B cell (primary cell): ENCODE measurements at regions not wholly inside any gene's neighbourhood (a gene's known extent, or its start where the extent isn't known, plus 50 kb on each side); places are given as distances from the start of the nearest gene placed in this dataset.

Experiments
- ATAC-seq: fragments of 200-7000 bp; cut with Tn5 transposase; one replicate; pipeline ENCODE4 v1.10.0; 2021; ENCODE audit warnings: low read depth, mild to moderate bottlenecking, moderate number of reproducible peaks, moderate library complexity
- CTCF ChIA-PET: fragments of 350-600 bp; sonication (Branson Sonifier 250); formaldehyde crosslinking; loops from one replicate; lab custom pipeline; 2021; ENCODE audit warnings: antibody characterized with exemption, inconsistent platforms; lab: Charles Lee
- POLR2A ChIA-PET: fragments of 350-600 bp; sonication (Branson Sonifier 250); formaldehyde crosslinking; loops from one replicate; lab custom pipeline; 2021; ENCODE audit warnings: antibody characterized with exemption; lab: Charles Lee
- DNase-seq: peaks from one replicate; pipeline ENCODE4 v3.0.0; 2013
- H2AFZ ChIP-seq: 2 replicates; pipeline ENCODE4 v1.6.1; 2012; ENCODE audit warnings: mild to moderate bottlenecking, low read depth, low read length; ENCODE audit not compliant: insufficient read depth, poor library complexity, severe bottlenecking
- H3K27ac ChIP-seq, 2 donors: 1 replicate in 1 of 2; 2 replicates in 1 of 2; pipeline ENCODE4 v1.5.1; 2012 to 2013; ENCODE audit warnings: low read length in 2 of 2, mild to moderate bottlenecking in 2 of 2, moderate library complexity in 1 of 2
- H3K27me3 ChIP-seq, 4 experiments: fragments of 200-600 bp in 1 of 4; sonication (generic) in 1 of 4; replicated peaks in 1 of 4; 1 replicate in 2 of 4; 2 replicates in 2 of 4; pipeline versions ENCODE4 v1.6.1 to v1.7.0; 2013 to 2016; ENCODE audit warnings: low read length in 3 of 4, mild to moderate bottlenecking in 2 of 4, mixed read lengths in 1 of 4, moderate library complexity in 1 of 4; ENCODE audit not compliant: insufficient read depth in 4 of 4, control insufficient read depth in 3 of 4; ENCODE audit errors: control extremely low read depth in 1 of 4
- H3K36me3 ChIP-seq, 2 experiments: replicated peaks in 1 of 2; 1 replicate in 1 of 2; 2 replicates in 1 of 2; pipeline versions ENCODE4 v1.6.1 to v1.7.1; 2013; ENCODE audit warnings: low read length in 1 of 2; ENCODE audit not compliant: insufficient read depth in 2 of 2, control insufficient read depth in 1 of 2; ENCODE audit errors: control extremely low read depth in 1 of 2, extremely low read depth in 1 of 2
- H3K4me1 ChIP-seq, 2 donors: fragments of 200-600 bp in 1 of 2; sonication (generic) in 1 of 2; 1 replicate in 1 of 2; 2 replicates in 1 of 2; pipeline versions ENCODE4 v1.5.1 to v1.6.1; 2013 to 2017; ENCODE audit warnings: low read length in 2 of 2; ENCODE audit not compliant: control insufficient read depth in 2 of 2, insufficient read depth in 2 of 2
- H3K4me2 ChIP-seq: replicated peaks from 2 replicates; pipeline ENCODE3; 2012; ENCODE audit warnings: mild to moderate bottlenecking, low read depth, low read length; ENCODE audit not compliant: poor library complexity, severe bottlenecking
- H3K4me3 ChIP-seq, 5 experiments: fragments of 200-600 bp in 1 of 5; sonication (generic) in 1 of 5; 1 replicate in 3 of 5; 2 replicates in 2 of 5; pipeline versions ENCODE4 v1.5.1 to v1.7.0; 2011 to 2016; ENCODE audit warnings: low read length in 4 of 5, mild to moderate bottlenecking in 4 of 5, low read depth in 2 of 5, control low read depth in 1 of 5, moderate library complexity in 1 of 5; ENCODE audit not compliant: insufficient read depth in 1 of 5; ENCODE audit errors: control extremely low read depth in 1 of 5, extremely low read depth in 1 of 5
- H3K79me2 ChIP-seq: fragments of 200-600 bp; sonication (generic); one replicate; pipeline ENCODE4 v1.6.0; 2016; ENCODE audit warnings: low read length; ENCODE audit not compliant: control insufficient read depth, insufficient read depth
- H3K9ac ChIP-seq: fragments of 200-600 bp; sonication (generic); 2 replicates; pipeline ENCODE4 v1.6.1; 2017; ENCODE audit warnings: mild to moderate bottlenecking, low read length, moderate library complexity
- H3K9me3 ChIP-seq, 3 donors: one replicate each; pipeline versions ENCODE4 v1.6.1 to v1.7.1; 2013; ENCODE audit warnings: low read length in 2 of 3; ENCODE audit not compliant: control insufficient read depth in 2 of 3, insufficient read depth in 1 of 3; ENCODE audit errors: control extremely low read depth in 1 of 3
- H4K20me1 ChIP-seq: 2 replicates; pipeline ENCODE4 v1.6.0; 2012; ENCODE audit warnings: mild to moderate bottlenecking, low read length; ENCODE audit not compliant: insufficient read depth, control insufficient read depth, poor library complexity, severe bottlenecking
- H3K27ac Mint-ChIP-seq: one replicate; pipeline ENCODE4 v1.8.0; 2021; ENCODE audit warnings: mixed read lengths
- H3K27me3 Mint-ChIP-seq: one replicate; pipeline ENCODE4 v1.8.0; 2021; ENCODE audit warnings: mixed read lengths
- H3K4me1 Mint-ChIP-seq: one replicate; pipeline ENCODE4 v1.8.0; 2021; ENCODE audit warnings: mixed read lengths
- H3K4me3 Mint-ChIP-seq: one replicate; pipeline ENCODE4 v1.8.0; 2021; ENCODE audit warnings: mixed read lengths
- H3K9me3 Mint-ChIP-seq: one replicate; pipeline ENCODE4 v1.8.0; 2022; ENCODE audit warnings: mixed read lengths; ENCODE audit not compliant: insufficient read depth
- EZH2 ChIP-seq: IDR thresholded peaks from 2 replicates; pipeline ENCODE4 v1.6.1; 2012; ENCODE audit warnings: borderline replicate concordance, low read depth, mild to moderate bottlenecking, moderate library complexity, low read length; ENCODE audit not compliant: insufficient read depth, poor library complexity, severe bottlenecking
- WGBS: methylation state at CpG from one replicate; pipeline ENCODE4 v1.1.5; 2013; ENCODE audit warnings: missing lambda C conversion rate; ENCODE audit not compliant: insufficient coverage; 5-methylcytosine and 5-hydroxymethylcytosine counted together
- intact Hi-C: fragments of 100-400 bp; cut with micrococcal nuclease; formaldehyde crosslinking; loops from one replicate; pipeline ENCODE4 v1.10.0; 2022
- TF ChIP-seq, protein P1 (sequence below): fragments of 200-600 bp; IDR thresholded peaks from one replicate; pipeline ENCODE4 v1.8.0; 2022; ENCODE audit warnings: antibody characterized with exemption, mild to moderate bottlenecking

DNA sequence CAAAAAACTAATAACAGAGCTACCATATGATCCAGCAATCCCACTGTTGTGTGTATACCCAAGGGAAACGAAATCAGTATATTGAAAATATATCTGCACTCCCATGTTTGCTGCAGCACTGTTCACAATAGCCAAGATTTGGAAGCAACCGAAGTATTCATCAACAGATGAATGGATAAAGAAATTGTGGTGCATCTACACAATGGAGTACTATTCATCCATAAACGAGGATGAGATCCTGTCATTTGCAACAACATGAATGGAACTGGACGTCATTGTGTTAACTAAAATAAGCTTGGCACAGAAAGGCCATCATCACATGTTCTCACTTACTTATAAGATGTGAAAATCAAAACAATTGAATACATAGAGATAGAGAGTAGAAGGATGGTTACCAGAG lies 402.1 kb downstream of the KCTD8 start:
- no peak overlapping the region for H3K4me3 ChIP-seq
- no peak for ATAC-seq
- no peak overlapping the region for H3K4me3 Mint-ChIP-seq

GRCh38 chr4:44056721-44057151 lies 391.9 kb downstream of the KCTD8 start:
- no peak for DNase-seq
- Histone ChIP-seq H3K4me1 (no peaks in the 10 kb centered on the region), H2AFZ (no peak overlapping the region), H3K4me3 (no peak overlapping the region), H4K20me1 (no peaks in the 10 kb centered on the region), H3K36me3 (no peaks in the 10 kb centered on the region), H3K27me3 (no peaks in the 10 kb centered on the region), H3K9me3 (no peaks in the 10 kb centered on the region), H3K4me2 (no peak overlapping the region), H3K79me2 (no peaks in the 10 kb centered on the region), H3K9ac (no peak overlapping the region), H3K27ac (no peak overlapping the region)
- POLR2A ChIA-PET = no interaction called here
- Mint-ChIP-seq H3K27me3 (no peaks in the 10 kb centered on the region), H3K4me3 (no peak overlapping the region), H3K4me1 (no peaks in the 10 kb centered on the region), H3K27ac (no peak overlapping the region), H3K9me3 (no peaks in the 10 kb centered on the region)
- ATAC-seq = no peak
- WGBS = 26% methylated on average over 5 of the region's 6 CpGs
- CTCF ChIA-PET = no interaction called here
- TF ChIP-seq EZH2 = no peak
- TF ChIP-seq, protein P1, sequence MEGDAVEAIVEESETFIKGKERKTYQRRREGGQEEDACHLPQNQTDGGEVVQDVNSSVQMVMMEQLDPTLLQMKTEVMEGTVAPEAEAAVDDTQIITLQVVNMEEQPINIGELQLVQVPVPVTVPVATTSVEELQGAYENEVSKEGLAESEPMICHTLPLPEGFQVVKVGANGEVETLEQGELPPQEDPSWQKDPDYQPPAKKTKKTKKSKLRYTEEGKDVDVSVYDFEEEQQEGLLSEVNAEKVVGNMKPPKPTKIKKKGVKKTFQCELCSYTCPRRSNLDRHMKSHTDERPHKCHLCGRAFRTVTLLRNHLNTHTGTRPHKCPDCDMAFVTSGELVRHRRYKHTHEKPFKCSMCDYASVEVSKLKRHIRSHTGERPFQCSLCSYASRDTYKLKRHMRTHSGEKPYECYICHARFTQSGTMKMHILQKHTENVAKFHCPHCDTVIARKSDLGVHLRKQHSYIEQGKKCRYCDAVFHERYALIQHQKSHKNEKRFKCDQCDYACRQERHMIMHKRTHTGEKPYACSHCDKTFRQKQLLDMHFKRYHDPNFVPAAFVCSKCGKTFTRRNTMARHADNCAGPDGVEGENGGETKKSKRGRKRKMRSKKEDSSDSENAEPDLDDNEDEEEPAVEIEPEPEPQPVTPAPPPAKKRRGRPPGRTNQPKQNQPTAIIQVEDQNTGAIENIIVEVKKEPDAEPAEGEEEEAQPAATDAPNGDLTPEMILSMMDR = no peak
- intact Hi-C loops = no loop called here

More for the DNA sequence above, 402.1 kb downstream of the KCTD8 start:
- Histone ChIP-seq H3K36me3 (no peaks in the 10 kb centered on the region), H3K79me2 (no peaks in the 10 kb centered on the region), H3K4me2 (no peak overlapping the region), H3K27ac (no peak overlapping the region), H2AFZ (no peak overlapping the region), H3K4me1 (no peaks in the 10 kb centered on the region), H4K20me1 (no peaks in the 10 kb centered on the region), H3K9ac (no peak overlapping the region), H3K27me3 (no peaks in the 10 kb centered on the region), H3K9me3 (no peaks in the 10 kb centered on the region)
- TF ChIP-seq, protein P1 = no peak
- Mint-ChIP-seq H3K9me3 (no peaks in the 10 kb centered on the region), H3K27me3 (no peaks in the 10 kb centered on the region), H3K4me1 (no peaks in the 10 kb centered on the region), H3K27ac (no peak overlapping the region)
- WGBS = no CpG with 5 or more reads among the region's 4 CpGs
- ChIA-PET POLR2A (no interaction called here), CTCF (no interaction called here)
- intact Hi-C loops = no loop called here
- no peak for DNase-seq
